ENCODE measurements at regions not wholly inside any gene's neighbourhood (a gene's known extent, or its start where the extent isn't known, plus 50 kb on each side); places are given as distances from the start of the nearest gene placed in this dataset.
A peak's percentile ranks its signal among the peaks of the same experiment; 100 is the strongest.

- Histone ChIP-seq H3K27ac (no peak overlapping the region), H3K4me1 (no peaks in the 10 kb centered on the region), H3K9me3 (no peaks in the 10 kb centered on the region), H3K4me3 (no peak overlapping the region), H3K36me3 (no peaks in the 10 kb centered on the region), H3K27me3 (no peaks in the 10 kb centered on the region)
- no peak for TF ChIP-seq CTCF (IDR thresholded peaks at IDR 0.05)
- intact Hi-C loops (cut with DNase I; ENCODE audit: low total_unique reads) = no loop called here
- no peak for DNase-seq
Observed at GRCh38 chr3:40672861-40673260, 148.1 kb downstream of the ZNF621 start.

- H3K27ac ChIP-seq = no peak overlapping the region
- no peak for TF ChIP-seq CTCF (IDR thresholded peaks at IDR 0.05)
- DNase-seq = no peak
- intact Hi-C loops (cut with DNase I; ENCODE audit: low total_unique reads) = no loop called here
- H3K36me3 ChIP-seq = no peaks in the 10 kb centered on the region
- H3K27me3 ChIP-seq = no peaks in the 10 kb centered on the region
- H3K4me3 ChIP-seq = no peak overlapping the region
- no peaks in the 10 kb centered on the region for H3K4me1 ChIP-seq
- no peaks in the 10 kb centered on the region for H3K9me3 ChIP-seq
Observed at GRCh38 chr3:40677321-40677720, 152.6 kb downstream of the ZNF621 start.

- intact Hi-C loops (cut with DNase I; ENCODE audit: low total_unique reads) = no loop called here
- H3K36me3 ChIP-seq = no peaks in the 10 kb centered on the region
Observed at GRCh38 chr3:40677749-40678148, 153.0 kb downstream of the ZNF621 start.

GRCh38 chr3:40679290-40679689, 154.5 kb downstream of the ZNF621 start:
- Histone ChIP-seq H3K4me1 (no peaks in the 10 kb centered on the region), H3K27ac (no peak overlapping the region), H3K4me3 (no peak overlapping the region), H3K36me3 (no peaks in the 10 kb centered on the region), H3K9me3 (no peaks in the 10 kb centered on the region), H3K27me3 (no peaks in the 10 kb centered on the region)
- intact Hi-C loops (cut with DNase I; ENCODE audit: low total_unique reads) = no loop called here
- no peak for TF ChIP-seq CTCF (IDR thresholded peaks at IDR 0.05)
- DNase-seq = no peak

More at GRCh38 chr3:40677749-40678148, 153.0 kb downstream of the ZNF621 start:
- Histone ChIP-seq H3K27me3 (no peaks in the 10 kb centered on the region), H3K4me1 (no peaks in the 10 kb centered on the region), H3K4me3 (no peak overlapping the region), H3K27ac (no peak overlapping the region), H3K9me3 (no peaks in the 10 kb centered on the region)
- DNase-seq = no peak
- no peak for TF ChIP-seq CTCF (IDR thresholded peaks at IDR 0.05)

- no peak for TF ChIP-seq CTCF (IDR thresholded peaks at IDR 0.05)
- no peaks in the 10 kb centered on the region for H3K36me3 ChIP-seq
- no peaks in the 10 kb centered on the region for H3K27me3 ChIP-seq
- no peaks in the 10 kb centered on the region for H3K4me1 ChIP-seq
- H3K9me3 ChIP-seq = no peaks in the 10 kb centered on the region
- no peak overlapping the region for H3K27ac ChIP-seq
- intact Hi-C loops (cut with DNase I; ENCODE audit: low total_unique reads) = no loop called here
- H3K4me3 ChIP-seq = no peak overlapping the region
- peak in 1 of 2 donors; percentile 30 for DNase-seq
Observed at GRCh38 chr3:40680685-40681657, 156.2 kb downstream of the ZNF621 start.
